ENCODE measurements at regions not wholly inside any gene's neighbourhood (a gene's known extent, or its start where the extent isn't known, plus 50 kb on each side); places are given as distances from the start of the nearest gene placed in this dataset.

DNA sequence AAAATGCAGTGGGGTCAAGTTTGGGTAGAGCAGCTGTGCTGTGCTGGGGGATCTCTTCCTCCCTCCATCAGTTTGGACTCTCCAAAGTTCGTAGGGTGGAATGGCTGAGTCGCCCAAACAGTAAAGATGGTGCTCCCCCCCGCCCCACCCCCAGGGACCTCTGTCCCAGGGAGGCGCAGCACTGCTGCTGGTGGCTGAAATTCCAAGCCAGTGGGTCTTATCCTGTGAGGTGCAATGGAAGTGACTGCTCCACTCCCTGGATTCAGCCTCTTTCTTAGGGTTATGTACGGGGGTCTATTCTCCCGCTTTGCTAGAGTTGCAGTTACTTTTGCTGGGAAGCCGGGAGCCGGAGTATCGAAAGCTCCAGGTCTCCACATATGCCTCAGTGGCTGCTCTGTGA is 97.5 kb upstream of the CTAGE1 start:
- H3K4me3 Mint-ChIP-seq (ENCODE audit: unreplicated experiment), result no peak overlapping the region

DNA sequence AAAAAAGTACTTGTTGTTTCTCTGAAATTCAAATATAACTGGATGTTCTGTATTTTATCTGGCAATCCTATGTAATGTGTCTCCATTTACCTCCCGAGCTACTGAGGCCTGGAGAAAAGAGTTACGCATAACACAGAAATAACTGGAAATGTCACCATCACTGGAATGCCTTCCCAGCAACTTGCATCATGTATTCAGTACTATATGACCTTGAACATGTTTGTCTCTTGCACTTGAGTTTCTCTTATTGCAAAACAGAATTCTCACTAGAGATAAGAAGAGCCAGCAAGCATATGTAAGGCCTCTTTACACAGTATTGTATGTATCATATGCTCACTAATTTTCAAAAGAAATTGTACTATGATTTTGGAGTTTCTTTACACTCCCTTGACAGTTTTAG is 99.6 kb upstream of the CTAGE1 start:
- Mint-ChIP-seq H3K4me3 (ENCODE audit: unreplicated experiment) (no peak overlapping the region), H3K27ac (ENCODE audit: unreplicated experiment) (no peak overlapping the region), H3K9me3 (ENCODE audit: unreplicated experiment) (no peaks in the 10 kb centered on the region), H3K4me1 (ENCODE audit: unreplicated experiment) (no peaks in the 10 kb centered on the region), H3K27me3 (ENCODE audit: unreplicated experiment) (no peaks in the 10 kb centered on the region), H3K36me3 (ENCODE audit: unreplicated experiment) (no peaks in the 10 kb centered on the region)
- DNase-seq (ENCODE audit: extremely low spot score, unreplicated experiment), result no peak
- TF ChIP-seq, protein P1, sequence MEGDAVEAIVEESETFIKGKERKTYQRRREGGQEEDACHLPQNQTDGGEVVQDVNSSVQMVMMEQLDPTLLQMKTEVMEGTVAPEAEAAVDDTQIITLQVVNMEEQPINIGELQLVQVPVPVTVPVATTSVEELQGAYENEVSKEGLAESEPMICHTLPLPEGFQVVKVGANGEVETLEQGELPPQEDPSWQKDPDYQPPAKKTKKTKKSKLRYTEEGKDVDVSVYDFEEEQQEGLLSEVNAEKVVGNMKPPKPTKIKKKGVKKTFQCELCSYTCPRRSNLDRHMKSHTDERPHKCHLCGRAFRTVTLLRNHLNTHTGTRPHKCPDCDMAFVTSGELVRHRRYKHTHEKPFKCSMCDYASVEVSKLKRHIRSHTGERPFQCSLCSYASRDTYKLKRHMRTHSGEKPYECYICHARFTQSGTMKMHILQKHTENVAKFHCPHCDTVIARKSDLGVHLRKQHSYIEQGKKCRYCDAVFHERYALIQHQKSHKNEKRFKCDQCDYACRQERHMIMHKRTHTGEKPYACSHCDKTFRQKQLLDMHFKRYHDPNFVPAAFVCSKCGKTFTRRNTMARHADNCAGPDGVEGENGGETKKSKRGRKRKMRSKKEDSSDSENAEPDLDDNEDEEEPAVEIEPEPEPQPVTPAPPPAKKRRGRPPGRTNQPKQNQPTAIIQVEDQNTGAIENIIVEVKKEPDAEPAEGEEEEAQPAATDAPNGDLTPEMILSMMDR (IDR thresholded peaks at IDR 0.05), result no peak

More for the DNA sequence above, 97.5 kb upstream of the CTAGE1 start:
- Mint-ChIP-seq H3K27me3 (ENCODE audit: unreplicated experiment) (no peaks in the 10 kb centered on the region), H3K9me3 (ENCODE audit: unreplicated experiment) (no peaks in the 10 kb centered on the region), H3K36me3 (ENCODE audit: unreplicated experiment) (no peaks in the 10 kb centered on the region), H3K27ac (ENCODE audit: unreplicated experiment) (no peak overlapping the region), H3K4me1 (ENCODE audit: unreplicated experiment) (no peaks in the 10 kb centered on the region)
- no peak for DNase-seq (ENCODE audit: extremely low spot score, unreplicated experiment)
- TF ChIP-seq, protein P1 (IDR thresholded peaks at IDR 0.05), result no peak

DNA sequence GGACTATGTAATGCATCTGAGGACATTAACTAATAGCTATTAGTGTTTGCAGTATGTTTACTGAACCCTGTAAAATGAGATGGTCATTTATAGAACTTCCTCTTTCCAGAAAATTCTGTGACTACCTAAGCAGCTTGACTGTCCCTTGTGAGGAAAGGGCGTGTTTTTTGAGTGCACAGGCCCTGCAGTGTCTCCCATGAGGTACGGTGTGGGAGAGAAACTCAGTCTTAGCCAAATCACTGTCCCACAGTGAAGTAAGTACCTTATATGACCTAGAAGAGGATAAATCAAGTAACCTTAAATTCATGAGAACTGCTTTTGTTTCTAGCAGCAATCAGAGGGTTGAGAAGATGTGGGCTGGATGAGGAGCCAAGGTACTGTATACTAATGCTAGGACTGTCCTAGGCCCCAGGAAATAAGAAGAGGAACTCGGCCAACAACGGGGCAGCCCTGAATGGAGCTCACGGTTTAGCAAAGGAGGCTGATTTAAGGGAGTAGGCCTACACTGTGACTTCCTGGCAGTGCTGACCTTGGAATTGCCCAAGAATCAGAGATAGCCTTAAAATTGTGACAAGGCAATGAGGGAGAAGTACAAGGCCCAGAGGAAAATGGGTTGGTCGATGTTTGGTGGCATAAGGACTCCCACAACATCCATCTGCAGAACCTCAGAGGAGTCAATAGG is 103.5 kb upstream of the CTAGE1 start:
- Mint-ChIP-seq H3K36me3 (ENCODE audit: unreplicated experiment) (no peaks in the 10 kb centered on the region), H3K9me3 (ENCODE audit: unreplicated experiment) (no peaks in the 10 kb centered on the region), H3K27ac (ENCODE audit: unreplicated experiment) (no peak overlapping the region), H3K4me1 (ENCODE audit: unreplicated experiment) (peaks cover 7% of the 10 kb centered on the region), H3K27me3 (ENCODE audit: unreplicated experiment) (no peaks in the 10 kb centered on the region), H3K4me3 (ENCODE audit: unreplicated experiment) (no peak overlapping the region)
- TF ChIP-seq, protein P1 (IDR thresholded peaks at IDR 0.05), result no peak
- no peak for DNase-seq (ENCODE audit: extremely low spot score, unreplicated experiment)

DNA sequence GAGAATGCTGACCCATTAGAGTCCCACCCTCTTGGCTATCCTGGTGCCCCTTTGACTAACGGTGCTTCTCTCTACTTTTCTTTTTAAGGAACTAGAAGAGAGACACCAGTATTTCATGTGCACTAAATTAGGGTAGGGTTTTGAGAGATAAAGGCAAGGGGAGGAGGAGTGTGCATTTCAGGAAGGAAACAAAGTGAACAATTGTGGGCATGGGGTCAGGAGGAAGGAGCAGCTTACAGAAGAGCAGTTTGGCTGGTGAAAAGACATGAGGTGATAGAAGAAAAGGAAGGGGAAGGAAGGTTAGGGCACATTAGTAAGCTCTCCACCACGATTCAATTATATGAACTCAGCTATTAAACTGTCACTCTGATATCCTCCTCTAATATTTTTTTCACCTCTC is 105.8 kb upstream of the CTAGE1 start:
- no peak overlapping the region for H3K4me3 Mint-ChIP-seq (ENCODE audit: unreplicated experiment)
- TF ChIP-seq, protein P1 (IDR thresholded peaks at IDR 0.05), result no peak

DNA sequence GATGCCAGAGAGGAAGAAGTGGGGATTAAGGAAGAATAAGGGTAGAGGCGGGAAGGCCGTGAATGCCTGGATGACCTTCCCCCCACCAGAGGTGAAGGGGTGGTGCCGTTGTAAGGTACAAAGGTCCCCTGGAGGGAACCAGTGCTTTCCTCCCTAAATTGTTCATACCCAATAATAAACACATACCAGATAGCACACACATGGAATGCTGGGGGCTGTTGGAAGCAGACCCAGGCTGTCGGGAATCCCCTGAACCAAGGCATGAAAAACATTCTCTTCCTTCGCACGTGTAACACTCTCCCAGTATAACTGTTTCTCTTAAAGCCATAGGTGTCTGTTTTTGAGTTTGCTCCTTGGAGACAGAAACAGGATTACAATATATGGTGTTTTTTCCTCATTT is 107.1 kb upstream of the CTAGE1 start:
- H3K36me3 Mint-ChIP-seq (ENCODE audit: unreplicated experiment), result no peaks in the 10 kb centered on the region

More for the DNA sequence above, 105.8 kb upstream of the CTAGE1 start:
- Mint-ChIP-seq H3K4me1 (ENCODE audit: unreplicated experiment) (peaks cover 7% of the 10 kb centered on the region), H3K27ac (ENCODE audit: unreplicated experiment) (no peak overlapping the region), H3K9me3 (ENCODE audit: unreplicated experiment) (no peaks in the 10 kb centered on the region), H3K36me3 (ENCODE audit: unreplicated experiment) (no peaks in the 10 kb centered on the region), H3K27me3 (ENCODE audit: unreplicated experiment) (no peaks in the 10 kb centered on the region)
- DNase-seq (ENCODE audit: extremely low spot score, unreplicated experiment), result no peak

More for the DNA sequence above, 107.1 kb upstream of the CTAGE1 start:
- TF ChIP-seq, protein P1 (IDR thresholded peaks at IDR 0.05), result no peak
- no peaks in the 10 kb centered on the region for H3K27me3 Mint-ChIP-seq (ENCODE audit: unreplicated experiment)
- H3K27ac Mint-ChIP-seq (ENCODE audit: unreplicated experiment), result no peak overlapping the region
- no peak overlapping the region for H3K4me3 Mint-ChIP-seq (ENCODE audit: unreplicated experiment)
- no peak for DNase-seq (ENCODE audit: extremely low spot score, unreplicated experiment)
- no peaks in the 10 kb centered on the region for H3K9me3 Mint-ChIP-seq (ENCODE audit: unreplicated experiment)
- peaks cover 7% of the 10 kb centered on the region for H3K4me1 Mint-ChIP-seq (ENCODE audit: unreplicated experiment)
